Ovary (tissue), 7 donors: ENCODE measurements at regions not wholly inside any gene's neighbourhood (a gene's known extent, or its start where the extent isn't known, plus 50 kb on each side); places are given as distances from the start of the nearest gene placed in this dataset.

Experiments used
- DNase-seq, 5 donors: peaks; one replicate each; pipeline ENCODE4 v3.0.0-alpha.2; 2019 to 2020
- H3K27ac ChIP-seq, 2 donors: fragments of 200-600 bp; one replicate each; pipeline versions ENCODE4 v1.5.1 to v1.8.0; 2019 to 2022
- H3K27me3 ChIP-seq: fragments of 200-600 bp; one replicate; pipeline ENCODE4 v1.8.0; 2022
- H3K36me3 ChIP-seq: fragments of 200-600 bp; sonication (generic); one replicate; pipeline ENCODE4 v1.5.1; 2019
- H3K4me1 ChIP-seq: one replicate; pipeline ENCODE4 v1.8.1; 2013; ENCODE audit warnings: mild to moderate bottlenecking, moderate library complexity; ENCODE audit not compliant: insufficient read depth
- H3K4me3 ChIP-seq: fragments of 200-600 bp; sonication (generic); one replicate; pipeline ENCODE4 v1.5.1; 2017
- H3K9me3 ChIP-seq, 2 donors: fragments of 200-600 bp in 1 of 2; sonication (generic) in 1 of 2; one replicate each; pipeline versions ENCODE4 v1.5.1 to v1.8.1; 2013 to 2019; ENCODE audit warnings: mild to moderate bottlenecking in 1 of 2, moderate library complexity in 1 of 2
- CTCF ChIP-seq, 3 donors: fragments of 450-650 bp in 2 of 3; fragments of 200-600 bp in 1 of 3; IDR thresholded peaks; one replicate each; pipeline versions ENCODE4 v1.5.1 to v1.8.0; 2016 to 2022; ENCODE audit warnings: antibody characterized with exemption in 3 of 3, mild to moderate bottlenecking in 1 of 3
- EP300 ChIP-seq: sonication (generic); formaldehyde crosslinking; IDR thresholded peaks from one replicate; pipeline ENCODE4 v1.6.1; 2017; ENCODE audit warnings: antibody characterized with exemption
- POLR2A ChIP-seq: fragments of 450-650 bp; IDR thresholded peaks from one replicate; pipeline ENCODE4 v1.6.1; 2017; ENCODE audit warnings: antibody characterized with exemption, mild to moderate bottlenecking, moderate library complexity
- WGBS, 3 donors: extraction: QIAGEN DNeasy Blood & Tissue Kit in 1 of 3; methylation state at CpG; one replicate each; pipeline versions ENCODE4 v1.1.5 to v1.1.7; 2013 to 2017; 5-methylcytosine and 5-hydroxymethylcytosine counted together
- intact Hi-C, 4 donors: fragments of 100-400 bp; cut with DNase I; formaldehyde crosslinking; loops; one replicate each; pipeline versions ENCODE4 v1.11.0 to v1.15.1; 2022 to 2023
- donor health status: DM: no; HTN: no; CAD: no; lungs with moderate emphysema.
- donor health status: DM: no; HTN: no; CAD: no.
- donor health status: Bipolar disorder and iron deficiency.
- donor health status: DM: no; HTN: no; CAD: no.
- donor health status: DM: yes; HTN: yes; CAD: no.

- Histone ChIP-seq H3K36me3 (no peaks in the 10 kb centered on the region), H3K4me3 (no peak overlapping the region), H3K27me3 (no peaks in the 10 kb centered on the region), H3K27ac (no peak overlapping the region), H3K9me3 (no peaks in the 10 kb centered on the region), H3K4me1 (peaks cover 8% of the 10 kb centered on the region)
- no peak for TF ChIP-seq EP300
- no peak for TF ChIP-seq CTCF (IDR thresholded peaks at IDR 0.05)
- WGBS, 3 donors, result 90 to 96% (median 95%) methylated on average over 5 of the region's 5 CpGs
- intact Hi-C loops, result no loop called here
- DNase-seq, result no peak
These were observed 271.4 kb downstream of the MAF start for GRCh38 chr16:79329166-79329521.

GRCh38 chr16:79328402-79329165 lies 272.0 kb downstream of the MAF start:
- H3K27ac ChIP-seq, result no peak overlapping the region
- intact Hi-C loops, result no loop called here
- H3K4me3 ChIP-seq, result no peak overlapping the region
- WGBS, 3 donors, result 31 to 53% (median 37%) methylated on average over 8 of the region's 8 CpGs
- peaks cover 8% of the 10 kb centered on the region for H3K4me1 ChIP-seq
- no peaks in the 10 kb centered on the region for H3K27me3 ChIP-seq
- no peaks in the 10 kb centered on the region for H3K36me3 ChIP-seq
- DNase-seq, result no peak
- no peak for TF ChIP-seq EP300
- TF ChIP-seq POLR2A, result no peak
- TF ChIP-seq CTCF (IDR thresholded peaks at IDR 0.05), result no peak
- H3K9me3 ChIP-seq, result no peaks in the 10 kb centered on the region

GRCh38 chr16:79327836-79328235 lies 272.7 kb downstream of the MAF start:
- intact Hi-C loops, result no loop called here
- DNase-seq, result no peak
- H3K36me3 ChIP-seq, result no peaks in the 10 kb centered on the region
- TF ChIP-seq POLR2A (no peak), CTCF (IDR thresholded peaks at IDR 0.05) (no peak), EP300 (no peak)
- no peak overlapping the region for H3K4me3 ChIP-seq
- no peaks in the 10 kb centered on the region for H3K27me3 ChIP-seq
- peaks cover 8% of the 10 kb centered on the region for H3K4me1 ChIP-seq
- H3K9me3 ChIP-seq, result no peaks in the 10 kb centered on the region
- no peak overlapping the region for H3K27ac ChIP-seq
- 93 to 94% (median 93%) methylated on average over 4 of the region's 4 CpGs for WGBS, 3 donors

- DNase-seq, result no peak
- peaks cover 8% of the 10 kb centered on the region for H3K4me1 ChIP-seq
- H3K9me3 ChIP-seq, result no peaks in the 10 kb centered on the region
- TF ChIP-seq CTCF (IDR thresholded peaks at IDR 0.05), result no peak
- no peak for TF ChIP-seq EP300
- no peak for TF ChIP-seq POLR2A
- H3K4me3 ChIP-seq, result no peak overlapping the region
- no peak overlapping the region for H3K27ac ChIP-seq
- WGBS, 3 donors, result 56 to 62% (median 57%) methylated on average over 3 of the region's 3 CpGs
- H3K36me3 ChIP-seq, result no peaks in the 10 kb centered on the region
- intact Hi-C loops, result no loop called here
- H3K27me3 ChIP-seq, result no peaks in the 10 kb centered on the region
These were observed 274.0 kb downstream of the MAF start for GRCh38 chr16:79326549-79326948.
